ENCODE measurements at regions not wholly inside any gene's neighbourhood (a gene's known extent, or its start where the extent isn't known, plus 50 kb on each side); places are given as distances from the start of the nearest gene placed in this dataset.
"Not testable (repeated sequence)": the region's sequence is repeated elsewhere in the genome, so short reads cannot be mapped to it uniquely, and the experiment has no call there.

GRCh38 chr5:50535393-50535792, 94.3 kb upstream of the EMB start:
- no peaks in the 10 kb centered on the region for H3K9me3 ChIP-seq (ENCODE audit: control insufficient read depth, insufficient read depth, low read length)
- DNase-seq (no peak), ATAC-seq (no peak)
- no peak overlapping the region for H3K27ac ChIP-seq (ENCODE audit: low read length)
- Mint-ChIP-seq H3K9me3 (peaks cover 2 to 3% of the 10 kb centered on the region in 2 donors), H3K27me3 (ENCODE audit: low read depth in 2 of 2) (no peaks in the 10 kb centered on the region), H3K27ac (no peak overlapping the region), H3K4me3 (no peak overlapping the region), H3K36me3 (no peaks in the 10 kb centered on the region), H3K4me1 (peaks cover 0 to 10% of the 10 kb centered on the region in 2 donors)
- no peak overlapping the region for H3K4me3 ChIP-seq (ENCODE audit: low read length)
- whole genome bisulfite sequencing (ENCODE audit: insufficient coverage), result 75% methylated on average over 6 of the region's 6 CpGs
- TF ChIP-seq CTCF (IDR thresholded peaks at IDR 0.05), result no peak
- intact Hi-C loops (cut with micrococcal nuclease), result no loop called here
- no peaks in the 10 kb centered on the region for H3K4me1 ChIP-seq (ENCODE audit: control insufficient read depth, insufficient read depth, low read length)
- no peaks in the 10 kb centered on the region for H3K36me3 ChIP-seq (ENCODE audit: control insufficient read depth, insufficient read depth, low read length)
- H3K27me3 ChIP-seq (ENCODE audit: control insufficient read depth, insufficient read depth, low read length), result no peaks in the 10 kb centered on the region

GRCh38 chr5:50537534-50537933, 96.4 kb upstream of the EMB start:
- H3K36me3 ChIP-seq (ENCODE audit: control insufficient read depth, insufficient read depth, low read length); H3K4me3 ChIP-seq (ENCODE audit: low read length); ATAC-seq; H3K27ac ChIP-seq (ENCODE audit: low read length); DNase-seq; H3K9me3 ChIP-seq (ENCODE audit: control insufficient read depth, insufficient read depth, low read length); H3K4me3 Mint-ChIP-seq; H3K4me1 ChIP-seq (ENCODE audit: control insufficient read depth, insufficient read depth, low read length); H3K4me1 Mint-ChIP-seq; H3K27me3 ChIP-seq (ENCODE audit: control insufficient read depth, insufficient read depth, low read length); H3K9me3 Mint-ChIP-seq; intact Hi-C loops (cut with micrococcal nuclease); H3K36me3 Mint-ChIP-seq; H3K27me3 Mint-ChIP-seq (ENCODE audit: low read depth in 2 of 2); H3K27ac Mint-ChIP-seq: not testable (repeated sequence)
- WGBS (ENCODE audit: insufficient coverage), result no CpG with 5 or more reads among the region's 1 CpG

- no peak for TF ChIP-seq CTCF (IDR thresholded peaks at IDR 0.05)
- Histone ChIP-seq H3K36me3 (ENCODE audit: control insufficient read depth, insufficient read depth, low read length) (no peaks in the 10 kb centered on the region), H3K9me3 (ENCODE audit: control insufficient read depth, insufficient read depth, low read length) (no peaks in the 10 kb centered on the region), H3K4me3 (ENCODE audit: low read length) (no peak overlapping the region), H3K27ac (ENCODE audit: low read length) (no peak overlapping the region), H3K4me1 (ENCODE audit: control insufficient read depth, insufficient read depth, low read length) (no peaks in the 10 kb centered on the region), H3K27me3 (ENCODE audit: control insufficient read depth, insufficient read depth, low read length) (no peaks in the 10 kb centered on the region)
- H3K27ac Mint-ChIP-seq, result peak overlapping the region in 1 of 2 donors; percentile 4
- H3K36me3 Mint-ChIP-seq, result no peaks in the 10 kb centered on the region
- no CpG with 5 or more reads among the region's 2 CpGs for WGBS (ENCODE audit: insufficient coverage)
- DNase-seq (no peak), ATAC-seq (no peak)
- H3K27me3 Mint-ChIP-seq (ENCODE audit: low read depth in 2 of 2), result no peaks in the 10 kb centered on the region
- H3K4me1 Mint-ChIP-seq, result peaks cover 7 to 9% of the 10 kb centered on the region in 2 donors
- no peaks in the 10 kb centered on the region for H3K9me3 Mint-ChIP-seq
- H3K4me3 Mint-ChIP-seq, result no peak overlapping the region
- intact Hi-C loops (cut with micrococcal nuclease), result no loop called here
Measured at GRCh38 chr5:50547303-50547702, 106.2 kb upstream of the EMB start.

- no peak for ATAC-seq
- H3K36me3 Mint-ChIP-seq, result no peaks in the 10 kb centered on the region
- intact Hi-C loops (cut with micrococcal nuclease), result no loop called here
- no peaks in the 10 kb centered on the region for H3K9me3 Mint-ChIP-seq
- H3K4me3 ChIP-seq (ENCODE audit: low read length), result no peak overlapping the region
- no peak overlapping the region for H3K27ac Mint-ChIP-seq
- peaks cover 18 to 27% of the 10 kb centered on the region in 2 donors for H3K4me1 Mint-ChIP-seq
- no peaks in the 10 kb centered on the region for H3K36me3 ChIP-seq (ENCODE audit: control insufficient read depth, insufficient read depth, low read length)
- no peak for TF ChIP-seq CTCF (IDR thresholded peaks at IDR 0.05)
- H3K27me3 Mint-ChIP-seq (ENCODE audit: low read depth in 2 of 2), result no peaks in the 10 kb centered on the region
- no peaks in the 10 kb centered on the region for H3K9me3 ChIP-seq (ENCODE audit: control insufficient read depth, insufficient read depth, low read length)
- no peak overlapping the region for H3K27ac ChIP-seq (ENCODE audit: low read length)
- no peak overlapping the region for H3K4me3 Mint-ChIP-seq
- no peaks in the 10 kb centered on the region for H3K27me3 ChIP-seq (ENCODE audit: control insufficient read depth, insufficient read depth, low read length)
- peaks cover 5% of the 10 kb centered on the region for H3K4me1 ChIP-seq (ENCODE audit: control insufficient read depth, insufficient read depth, low read length)
- DNase-seq, result no peak
Measured at GRCh38 chr5:50550267-50550666, 109.2 kb upstream of the EMB start.

Measured in natural killer cell (primary cell).